Heart left ventricle (tissue), 16 donors: ENCODE measurements at regions not wholly inside any gene's neighbourhood (a gene's known extent, or its start where the extent isn't known, plus 50 kb on each side); places are given as distances from the start of the nearest gene placed in this dataset.
A peak's percentile ranks its signal among the peaks of the same experiment; 100 is the strongest.

Source experiments
- ATAC-seq, 4 donors: fragments of 200-7000 bp; cut with Tn5 transposase; one replicate each; pipeline ENCODE4 v1.9.1; 2020 to 2022; ENCODE audit warnings: moderate library complexity in 4 of 4, mild to moderate bottlenecking in 3 of 4, moderate number of reproducible peaks in 1 of 4
- DNase-seq, 5 donors: peaks; one replicate each; pipeline ENCODE4 v3.0.0-alpha.2; 2020
- H3K27ac ChIP-seq, 12 donors: fragments of 200-600 bp; sonication (generic) in 4 of 12; one replicate each; pipeline versions ENCODE4 v1.5.0 to v1.8.0; 2016 to 2022; ENCODE audit warnings: mild to moderate bottlenecking in 2 of 12
- H3K27me3 ChIP-seq, 9 donors: fragments of 200-600 bp; sonication (generic) in 2 of 9; one replicate each; pipeline versions ENCODE4 v1.5.1 to v1.8.0; 2016 to 2022; ENCODE audit warnings: mild to moderate bottlenecking in 3 of 9
- H3K36me3 ChIP-seq, 9 donors: fragments of 200-600 bp; sonication (generic) in 2 of 9; one replicate each; pipeline versions ENCODE4 v1.5.0 to v1.8.0; 2018 to 2022; ENCODE audit warnings: mild to moderate bottlenecking in 2 of 9
- H3K4me1 ChIP-seq, 12 donors: fragments of 200-600 bp; sonication (generic) in 4 of 12; one replicate each; pipeline versions ENCODE4 v1.5.0 to v1.8.0; 2016 to 2022; ENCODE audit warnings: mild to moderate bottlenecking in 3 of 12
- H3K4me3 ChIP-seq, 12 donors: fragments of 200-600 bp; sonication (generic) in 4 of 12; one replicate each; pipeline versions ENCODE4 v1.5.0 to v1.8.0; 2017 to 2022; ENCODE audit warnings: mild to moderate bottlenecking in 9 of 12, moderate library complexity in 4 of 12
- H3K9me3 ChIP-seq, 12 donors: fragments of 200-600 bp; sonication (generic) in 4 of 12; one replicate each; pipeline versions ENCODE4 v1.5.0 to v1.8.0; 2016 to 2022; ENCODE audit warnings: mild to moderate bottlenecking in 1 of 12
- CTCF ChIP-seq, 12 donors: fragments of 200-600 bp; sonication (generic) in 4 of 12; IDR thresholded peaks; one replicate each; pipeline versions ENCODE4 v1.5.0 to v1.8.0; 2018 to 2022; ENCODE audit warnings: antibody characterized with exemption in 12 of 12, mild to moderate bottlenecking in 5 of 12
- POLR2A ChIP-seq, 2 donors: fragments of 450-650 bp; IDR thresholded peaks; one replicate each; pipeline ENCODE4 v1.6.1; 2017; ENCODE audit warnings: antibody characterized with exemption in 2 of 2, mild to moderate bottlenecking in 2 of 2, moderate library complexity in 2 of 2
- WGBS, 4 donors: extraction: QIAGEN DNeasy Blood & Tissue Kit in 2 of 4; methylation state at CpG; one replicate each; pipeline versions ENCODE4 v1.1.5 to v1.1.7; 2013 to 2018; 5-methylcytosine and 5-hydroxymethylcytosine counted together
- intact Hi-C, 10 donors: fragments of 100-400 bp; cut with DNase I; formaldehyde crosslinking; loops; one replicate each; pipeline versions ENCODE4 v1.11.1 to v1.14.2; 2022
- donor health status: ischemic (EF 13 %, LVEDD 7.1; RV severe dilation, severe dysfunction).
- donor health status: healthy with polysubstance abuse.
- donor health status: DM: no; HTN: yes; CAD: no.
- donor health status: DM: no; HTN: no; CAD: no.
- donor health status: ischemic (EF 25% LVEDD 6.9; RV normal size, moderate dysfunction).
- donor health status: ischemic (EF 25% LVEDD 5.7; RV mildly dilated, moderate dysfunction).
- donor health status: healthy.
- donor health status: DM: yes; HTN: yes; CAD: no.
- donor health status: ischemic (EF 35%, LVEDD 5.7; RV mildly dilated, moderate dysfunction).
- donor health status: nonischemic (EF 11% LVEDD 7.7; RV severe dilation, severe dysfunction).
- donor health status: DM: yes; HTN: yes; CAD: no.
- donor health status: PGD.
- donor health status: ischemic (EF 29% LVEDD 5.4; RV normal size, mild dysfunction).
- donor health status: nonischemic (EF 23%, LVEDD 6.1; RV moderate dilation, normal function).

GRCh38 chr15:38174691-38175090 is 77.9 kb upstream of the SPRED1 start:
- Histone ChIP-seq H3K27ac (no peak overlapping the region), H3K36me3 (no peaks in the 10 kb centered on the region), H3K4me3 (no peak overlapping the region), H3K4me1 (no peaks in the 10 kb centered on the region), H3K27me3 (no peaks in the 10 kb centered on the region), H3K9me3 (no peaks in the 10 kb centered on the region)
- 93 to 100% (median 96%) methylated on average over 1 of the region's 1 CpG for WGBS, 4 donors
- intact Hi-C loops = no loop called here
- TF ChIP-seq POLR2A (IDR thresholded peaks at IDR 0.05) = no peak
- TF ChIP-seq CTCF (IDR thresholded peaks at IDR 0.05) = no peak
- ATAC-seq (no peak), DNase-seq (no peak)

- WGBS, 4 donors = 82 to 87% (median 85%) methylated on average over 4 of the region's 4 CpGs
Observed at GRCh38 chr15:38176155-38176554, 76.5 kb upstream of the SPRED1 start.

GRCh38 chr15:38176691-38177090 is 75.9 kb upstream of the SPRED1 start:
- TF ChIP-seq POLR2A (IDR thresholded peaks at IDR 0.05) (no peak), CTCF (IDR thresholded peaks at IDR 0.05) (no peak)
- H3K9me3 ChIP-seq = no peaks in the 10 kb centered on the region
- H3K27me3 ChIP-seq = no peaks in the 10 kb centered on the region
- DNase-seq (no peak), ATAC-seq (no peak)
- H3K36me3 ChIP-seq = no peaks in the 10 kb centered on the region
- no peaks in the 10 kb centered on the region for H3K4me1 ChIP-seq
- no peak overlapping the region for H3K4me3 ChIP-seq
- H3K27ac ChIP-seq = no peak overlapping the region
- intact Hi-C loops = no loop called here

More at GRCh38 chr15:38176155-38176554, 76.5 kb upstream of the SPRED1 start:
- DNase-seq = no peak
- no peaks in the 10 kb centered on the region for H3K36me3 ChIP-seq
- TF ChIP-seq POLR2A (IDR thresholded peaks at IDR 0.05) (no peak), CTCF (IDR thresholded peaks at IDR 0.05) (no peak)
- intact Hi-C loops = no loop called here
- H3K27ac ChIP-seq = no peak overlapping the region
- H3K4me3 ChIP-seq = no peak overlapping the region
- H3K9me3 ChIP-seq = no peaks in the 10 kb centered on the region
- no peaks in the 10 kb centered on the region for H3K4me1 ChIP-seq
- no peaks in the 10 kb centered on the region for H3K27me3 ChIP-seq
- no peak for ATAC-seq

- no peaks in the 10 kb centered on the region for H3K4me1 ChIP-seq
- intact Hi-C loops = no loop called here
- 63 to 73% (median 68%) methylated on average over 3 of the region's 3 CpGs for WGBS, 4 donors
- H3K36me3 ChIP-seq = no peaks in the 10 kb centered on the region
- no peaks in the 10 kb centered on the region for H3K27me3 ChIP-seq
- ATAC-seq (peak in 2 of 4 donors; percentile 60 to 64), DNase-seq (no peak)
- H3K27ac ChIP-seq = no peak overlapping the region
- H3K4me3 ChIP-seq = no peak overlapping the region
- no peaks in the 10 kb centered on the region for H3K9me3 ChIP-seq
- TF ChIP-seq POLR2A (IDR thresholded peaks at IDR 0.05) (no peak), CTCF (IDR thresholded peaks at IDR 0.05) (no peak)
Observed at GRCh38 chr15:38182900-38183299, 69.7 kb upstream of the SPRED1 start.
